Fibroblast of skin of left quadriceps (primary cell): ENCODE measurements at regions not wholly inside any gene's neighbourhood (a gene's known extent, or its start where the extent isn't known, plus 50 kb on each side); places are given as distances from the start of the nearest gene placed in this dataset.
"Not testable (repeated sequence)": the region's sequence is repeated elsewhere in the genome, so short reads cannot be mapped to it uniquely, and the experiment has no call there.

Source experiments
- DNase-seq, 2 experiments: peaks; one replicate each; pipeline ENCODE4 v3.0.0-alpha.2; 2013; ENCODE audit warnings: low read depth in 2 of 2

DNA sequence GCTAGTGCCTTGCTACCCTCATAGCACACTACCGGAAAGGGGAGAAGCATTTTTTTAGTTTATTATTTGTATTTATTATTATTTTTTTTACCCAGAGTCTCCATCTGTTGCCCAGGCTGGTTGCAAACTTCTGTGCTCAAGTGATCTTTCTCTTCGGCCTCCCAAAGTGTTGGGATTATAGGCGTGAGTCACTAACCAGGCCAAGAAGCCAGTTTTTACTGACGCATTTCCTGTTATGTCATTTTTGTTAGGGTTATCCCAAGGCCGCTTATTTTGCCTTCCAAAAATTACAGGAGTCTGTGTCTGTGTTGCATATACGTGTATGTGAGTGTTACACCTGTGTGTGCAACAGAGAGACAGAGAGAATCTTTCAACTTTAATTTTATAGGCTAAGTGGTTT is 404.5 kb downstream of the GBA3 start:
- peak; percentile 16 to 31 for DNase-seq

- no peak for DNase-seq
Observed at GRCh38 chr4:23091711-23092110, 399.0 kb downstream of the GBA3 start.

- no peak for DNase-seq
Observed at GRCh38 chr4:23085249-23085568, 392.5 kb downstream of the GBA3 start.

DNA sequence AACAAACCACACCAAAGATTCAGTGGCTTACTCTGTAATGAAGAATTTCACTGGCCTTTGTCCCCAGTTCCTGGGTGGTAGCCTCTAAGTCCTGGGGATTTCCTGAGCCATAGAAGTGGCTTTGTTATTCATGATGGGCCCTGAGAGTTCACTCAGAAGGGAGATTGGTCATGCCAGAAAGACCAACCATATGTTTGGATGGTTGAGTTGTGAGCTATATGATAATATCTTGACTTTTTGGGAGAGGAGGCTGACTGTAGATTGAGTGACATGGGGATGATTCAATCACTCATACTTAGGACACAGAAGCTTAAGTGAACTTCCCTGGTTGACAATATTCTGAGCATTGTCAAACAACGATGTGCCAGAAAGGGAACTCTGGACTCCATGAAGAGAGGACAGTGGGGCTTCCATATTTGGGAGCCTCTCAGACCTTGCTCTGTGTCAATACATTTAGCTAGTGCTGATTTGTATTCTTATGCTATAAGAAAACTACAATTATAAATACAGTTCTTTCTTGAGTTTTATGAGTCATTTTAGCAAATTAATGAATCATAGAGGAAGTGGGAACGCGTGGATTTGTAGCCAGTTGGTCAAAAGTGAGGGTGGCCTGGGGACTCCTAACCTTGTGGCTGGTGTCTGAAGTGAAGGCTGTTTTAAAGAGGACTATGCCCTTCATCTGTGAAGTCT is 392.0 kb downstream of the GBA3 start:
- DNase-seq: no peak

DNA sequence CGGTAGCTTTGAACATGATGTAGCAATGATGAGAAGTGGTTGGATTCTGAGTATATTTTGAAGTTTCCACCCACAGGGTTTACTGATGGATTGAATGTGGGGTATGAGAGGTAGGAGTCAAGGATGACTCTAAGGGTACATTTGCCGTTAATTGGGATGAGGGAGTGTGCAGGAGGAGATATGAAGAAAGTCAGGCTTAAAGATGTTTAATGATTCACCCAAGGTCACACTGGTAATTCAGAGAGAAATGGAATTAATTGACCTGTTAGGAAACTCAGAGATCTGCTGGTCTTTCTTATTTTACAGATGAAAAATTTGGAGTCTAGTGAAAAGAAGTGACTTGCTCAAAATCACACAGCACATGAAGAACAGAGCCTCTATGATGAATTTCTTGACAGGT is 390.7 kb downstream of the GBA3 start:
- DNase-seq: no peak

GRCh38 chr4:23080171-23080570 is 387.4 kb downstream of the GBA3 start:
- DNase-seq: not testable (repeated sequence)

DNA sequence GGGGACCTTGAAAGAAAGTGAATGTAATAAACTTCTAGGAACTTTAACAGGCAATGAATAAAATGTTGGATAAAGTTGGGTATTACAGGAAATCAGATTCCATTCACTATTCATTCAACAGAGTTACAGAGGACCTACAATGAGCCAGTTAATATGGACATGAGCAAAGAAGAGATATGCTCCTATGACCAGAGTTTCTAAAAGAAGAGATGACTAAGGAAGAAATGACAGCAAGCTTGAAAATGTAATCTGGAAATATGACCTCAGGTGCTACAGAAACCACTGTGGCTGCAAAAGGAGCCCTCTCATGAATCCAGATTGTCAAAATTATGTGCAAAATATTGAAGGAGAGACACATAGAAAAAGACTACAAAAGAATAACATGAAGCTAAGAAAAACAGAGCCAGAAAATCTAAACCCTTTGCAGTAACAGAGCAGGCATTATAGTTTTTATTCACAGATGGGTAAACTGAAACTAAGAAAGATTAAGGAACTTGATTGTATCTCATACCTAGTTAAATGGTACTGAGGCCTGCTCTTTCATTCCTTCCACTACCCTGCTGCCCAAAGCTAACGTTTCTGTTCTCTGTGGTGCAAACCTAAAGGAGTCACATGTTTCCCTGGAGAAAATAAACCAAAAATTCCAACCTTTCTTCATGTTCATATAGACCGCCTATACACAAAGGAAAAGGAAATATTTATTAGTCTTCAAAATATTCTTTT is 378.3 kb downstream of the GBA3 start:
- DNase-seq: no peak

DNA sequence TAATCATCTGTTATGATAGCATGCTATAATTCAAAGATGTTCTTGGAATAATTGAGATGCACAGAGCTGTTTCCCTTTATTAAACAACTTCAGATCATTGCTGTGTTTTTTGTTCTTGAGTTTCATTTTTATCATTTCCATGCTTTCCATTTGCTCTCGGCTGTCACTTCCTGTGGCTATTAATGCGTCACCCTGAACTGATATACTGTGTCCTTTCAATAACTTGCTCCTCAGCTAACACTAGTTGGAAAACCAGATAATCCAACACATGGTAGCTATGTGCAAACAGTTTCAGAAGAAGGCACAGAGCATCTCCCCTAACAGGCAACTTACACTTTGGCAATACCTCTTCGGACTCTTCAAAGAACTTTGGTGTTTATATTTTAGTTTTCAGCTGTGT is 376.0 kb downstream of the GBA3 start:
- no peak for DNase-seq

DNA sequence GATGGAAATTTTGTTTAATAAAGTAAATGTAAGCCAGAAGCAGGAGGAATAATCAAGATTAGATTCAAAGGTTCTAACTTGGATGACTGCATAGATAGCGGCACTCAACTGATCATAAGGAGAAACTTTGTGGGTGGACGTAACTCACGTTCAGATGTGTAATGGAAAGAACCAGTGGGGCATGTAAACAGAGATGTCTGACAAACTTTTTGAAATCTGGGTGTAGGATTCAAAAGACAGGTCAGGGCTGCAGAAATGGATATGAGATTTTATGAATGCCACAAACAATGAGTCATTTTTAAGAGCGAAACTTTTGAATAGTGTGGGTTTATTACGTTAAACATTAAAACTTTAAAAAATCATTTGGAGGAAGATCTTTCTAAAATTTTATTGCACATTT is 375.6 kb downstream of the GBA3 start:
- no peak for DNase-seq

- DNase-seq: no peak
Observed at GRCh38 chr4:23062188-23062587, 369.5 kb downstream of the GBA3 start.

DNA sequence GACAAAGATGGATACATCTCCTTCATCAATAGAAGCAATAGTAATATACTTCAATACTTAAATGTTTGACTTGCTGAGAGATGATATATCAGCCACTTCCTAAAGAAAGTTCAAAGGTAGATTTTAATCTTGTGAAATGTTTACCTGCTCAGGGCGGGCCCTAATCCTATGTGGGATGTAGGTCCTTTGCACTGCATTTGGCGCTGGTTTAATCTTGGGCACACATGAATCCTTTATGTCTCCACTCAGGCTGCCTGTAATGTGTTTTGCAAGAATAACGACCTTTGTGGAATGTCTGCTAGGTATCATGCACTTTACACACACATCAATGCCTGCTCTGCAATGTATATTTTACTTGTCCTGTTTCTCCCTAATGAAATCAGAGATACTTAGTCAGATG is 368.7 kb downstream of the GBA3 start:
- DNase-seq: no peak

- DNase-seq: peak; percentile 15 to 25
Observed at GRCh38 chr4:23060776-23061175, 368.0 kb downstream of the GBA3 start.

- no peak for DNase-seq
Observed at GRCh38 chr4:23058165-23058776, 365.5 kb downstream of the GBA3 start.

DNA sequence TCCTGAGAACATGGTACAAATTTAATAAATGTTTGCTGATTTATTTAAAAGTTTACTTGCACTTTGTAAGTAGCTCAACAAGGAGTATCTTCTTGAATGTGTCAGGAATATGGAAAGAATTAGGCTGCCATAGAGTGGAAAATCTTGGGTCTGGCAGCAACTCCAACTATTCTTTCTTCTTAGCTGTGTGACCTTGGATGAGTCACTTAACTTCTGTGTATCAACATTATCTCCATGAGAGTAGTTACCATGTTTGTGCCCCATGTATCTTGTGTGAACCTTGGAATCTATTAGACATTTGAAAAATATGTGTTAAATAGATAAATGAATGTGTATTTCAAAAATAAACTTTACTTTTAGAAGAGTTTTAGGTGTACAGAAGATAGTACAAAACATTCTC is 348.8 kb downstream of the GBA3 start:
- no peak for DNase-seq

- DNase-seq: no peak
Observed at GRCh38 chr4:23040539-23040938, 347.8 kb downstream of the GBA3 start.

DNA sequence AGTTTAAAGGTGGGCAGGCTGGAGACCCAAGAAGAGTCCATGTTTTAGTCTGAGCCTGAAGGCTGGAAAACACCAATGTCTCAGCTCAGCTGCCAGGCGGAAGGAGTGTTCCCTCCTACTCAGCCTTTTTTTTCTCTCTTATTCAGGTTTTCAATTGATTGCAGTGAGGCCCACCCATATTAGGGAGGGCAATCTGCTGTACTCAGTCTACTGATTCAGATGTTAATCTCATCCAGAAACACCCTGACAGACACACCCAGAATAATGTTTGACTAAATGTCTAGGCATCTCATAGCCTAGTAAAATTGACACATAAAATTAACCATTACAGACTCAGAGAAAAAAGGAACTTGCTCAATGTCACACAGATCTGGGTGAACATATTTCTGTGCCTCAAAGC is 347.1 kb downstream of the GBA3 start:
- DNase-seq: no peak

GRCh38 chr4:23038626-23039491 is 346.1 kb downstream of the GBA3 start:
- no peak for DNase-seq

- no peak for DNase-seq
Observed at GRCh38 chr4:23036921-23037495, 344.3 kb downstream of the GBA3 start.

DNA sequence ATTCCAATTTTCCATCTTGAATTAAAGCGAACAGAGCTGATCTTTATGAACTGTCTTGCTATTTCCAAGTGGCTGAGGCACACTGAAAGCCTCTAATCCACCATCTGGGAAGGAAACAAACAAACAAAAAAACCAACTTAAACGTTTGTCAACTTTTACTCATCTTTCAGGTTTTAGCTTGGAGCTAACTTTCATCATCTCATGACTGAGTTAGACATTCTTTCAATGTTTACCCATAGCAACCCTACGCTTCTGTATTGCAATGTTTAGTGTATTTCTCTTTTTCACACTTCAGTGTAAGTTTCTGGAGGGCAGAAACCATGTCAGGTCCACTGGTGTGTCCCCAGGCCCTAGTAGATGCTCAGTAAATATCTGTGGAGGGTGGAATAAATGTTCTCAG is 343.8 kb downstream of the GBA3 start:
- no peak for DNase-seq

- no peak for DNase-seq
Observed at GRCh38 chr4:23035521-23036056, 342.9 kb downstream of the GBA3 start.

GRCh38 chr4:23034731-23035130 is 342.0 kb downstream of the GBA3 start:
- no peak for DNase-seq

GRCh38 chr4:23033796-23034195 is 341.1 kb downstream of the GBA3 start:
- peak; percentile 71 to 76 for DNase-seq
